Loucy (cell line): ENCODE measurements at regions not wholly inside any gene's neighbourhood (a gene's known extent, or its start where the extent isn't known, plus 50 kb on each side); places are given as distances from the start of the nearest gene placed in this dataset.

Source experiments
- H2AFZ ChIP-seq: fragments of 200-600 bp; sonication (generic); 2 replicates; pipeline ENCODE4 v1.6.0; 2016; ENCODE audit warnings: antibody characterized with exemption, mild to moderate bottlenecking, low read length, moderate library complexity
- H3F3A ChIP-seq: fragments of 200-600 bp; 2 replicates; pipeline ENCODE4 v1.6.0; 2016; ENCODE audit warnings: antibody characterized with exemption, low read depth, mild to moderate bottlenecking
- H3K27me3 ChIP-seq: fragments of 200-600 bp; sonication (generic); 2 replicates; pipeline ENCODE4 v1.6.1; 2014; ENCODE audit warnings: low read length, mild to moderate bottlenecking; ENCODE audit not compliant: insufficient read depth, poor library complexity, severe bottlenecking
- H3K36me3 ChIP-seq: fragments of 200-600 bp; sonication (generic); 2 replicates; pipeline ENCODE4 v1.6.1; 2016; ENCODE audit warnings: low read length; ENCODE audit not compliant: insufficient read depth
- H3K4me1 ChIP-seq: fragments of 200-600 bp; sonication (generic); 2 replicates; pipeline ENCODE4 v1.5.1; 2014; ENCODE audit warnings: low read length, mild to moderate bottlenecking; ENCODE audit not compliant: insufficient read depth, poor library complexity, severe bottlenecking
- H3K4me2 ChIP-seq: fragments of 200-600 bp; sonication (generic); 2 replicates; pipeline ENCODE4 v1.6.0; 2014; ENCODE audit warnings: antibody characterized with exemption, low read length, low read depth, mild to moderate bottlenecking; ENCODE audit not compliant: poor library complexity, severe bottlenecking
- H3K4me3 ChIP-seq: fragments of 200-600 bp; sonication (generic); 2 replicates; pipeline ENCODE4 v1.5.1; 2014; ENCODE audit warnings: low read length, mild to moderate bottlenecking, mixed read lengths; ENCODE audit not compliant: poor library complexity, severe bottlenecking
- H3K79me2 ChIP-seq: fragments of 200-600 bp; sonication (generic); 2 replicates; pipeline ENCODE4 v1.6.1; 2014; ENCODE audit warnings: low read length; ENCODE audit not compliant: insufficient read depth
- H3K9ac ChIP-seq: fragments of 200-600 bp; sonication (generic); 2 replicates; pipeline ENCODE4 v1.6.0; 2014; ENCODE audit warnings: mild to moderate bottlenecking, low read depth, low read length, moderate library complexity; ENCODE audit not compliant: poor library complexity, severe bottlenecking
- H3K9me2 ChIP-seq: fragments of 200-600 bp; sonication (generic); replicated peaks from 2 replicates; pipeline ENCODE4 v1.6.1; 2016; ENCODE audit warnings: low read depth, low read length, mixed read lengths
- H3K9me3 ChIP-seq: fragments of 200-600 bp; sonication (generic); 2 replicates; pipeline ENCODE4 v1.6.1; 2014; ENCODE audit warnings: mild to moderate bottlenecking, antibody characterized with exemption, low read length, low read depth; ENCODE audit not compliant: insufficient read depth
- H4K20me1 ChIP-seq: fragments of 200-600 bp; sonication (generic); 2 replicates; pipeline ENCODE4 v1.6.0; 2014; ENCODE audit warnings: antibody characterized with exemption, low read length, mild to moderate bottlenecking; ENCODE audit not compliant: insufficient read depth, poor library complexity, severe bottlenecking
- CTCF ChIP-seq: fragments of 200-600 bp; sonication (generic); conservative IDR thresholded peaks from 2 replicates; pipeline ENCODE4 v1.5.1; 2014; ENCODE audit warnings: mild to moderate bottlenecking, antibody characterized with exemption, low read length
- EZH2phosphoT487 ChIP-seq: fragments of 200-600 bp; IDR thresholded peaks from 2 replicates; pipeline ENCODE4 v1.6.1; 2018; ENCODE audit warnings: antibody characterized with exemption, mild to moderate bottlenecking, moderate library complexity, borderline replicate concordance

- Histone ChIP-seq H3K4me3 (no peak overlapping the region), H3F3A (no peaks in the 10 kb centered on the region), H3K9me3 (no peaks in the 10 kb centered on the region), H3K4me2 (no peak overlapping the region), H3K79me2 (no peaks in the 10 kb centered on the region), H3K4me1 (no peaks in the 10 kb centered on the region), H3K9me2 (no peaks in the 10 kb centered on the region), H3K9ac (no peak overlapping the region), H3K27me3 (no peaks in the 10 kb centered on the region), H3K36me3 (no peaks in the 10 kb centered on the region), H2AFZ (no peak overlapping the region), H4K20me1 (no peaks in the 10 kb centered on the region)
- TF ChIP-seq CTCF (no peak), EZH2phosphoT487 (no peak)
Measured at GRCh38 chr2:222799262-222799918, 61.4 kb upstream of the ACSL3 start.

GRCh38 chr2:222802514-222803196 is 58.2 kb upstream of the ACSL3 start:
- no peaks in the 10 kb centered on the region for H3K36me3 ChIP-seq
- no peak overlapping the region for H3K9ac ChIP-seq
- H3K9me2 ChIP-seq, result no peaks in the 10 kb centered on the region
- H2AFZ ChIP-seq, result no peak overlapping the region
- H3K4me3 ChIP-seq, result no peak overlapping the region
- no peak for TF ChIP-seq EZH2phosphoT487
- no peak for TF ChIP-seq CTCF
- H3K4me1 ChIP-seq, result no peaks in the 10 kb centered on the region
- no peaks in the 10 kb centered on the region for H3K27me3 ChIP-seq
- no peaks in the 10 kb centered on the region for H3F3A ChIP-seq
- no peaks in the 10 kb centered on the region for H4K20me1 ChIP-seq
- no peaks in the 10 kb centered on the region for H3K79me2 ChIP-seq
- H3K9me3 ChIP-seq, result no peaks in the 10 kb centered on the region
- H3K4me2 ChIP-seq, result no peak overlapping the region

- Histone ChIP-seq H3K4me1 (no peaks in the 10 kb centered on the region), H3K9me2 (no peaks in the 10 kb centered on the region), H3K36me3 (no peaks in the 10 kb centered on the region), H4K20me1 (no peaks in the 10 kb centered on the region), H3F3A (no peaks in the 10 kb centered on the region), H3K9ac (no peak overlapping the region), H3K9me3 (no peaks in the 10 kb centered on the region), H3K4me3 (no peak overlapping the region), H3K79me2 (no peaks in the 10 kb centered on the region), H2AFZ (no peak overlapping the region), H3K4me2 (no peak overlapping the region), H3K27me3 (no peaks in the 10 kb centered on the region)
- TF ChIP-seq CTCF (no peak), EZH2phosphoT487 (no peak)
Measured at GRCh38 chr2:222804351-222804750, 56.5 kb upstream of the ACSL3 start.
